ENCODE measurements at regions not wholly inside any gene's neighbourhood (a gene's known extent, or its start where the extent isn't known, plus 50 kb on each side); places are given as distances from the start of the nearest gene placed in this dataset.

- DNase-seq (ENCODE audit: insufficient read length, low spot score, missing footprints), result no peak
- no peak for TF ChIP-seq CTCF (IDR thresholded peaks at IDR 0.05; ENCODE audit: extremely low read depth, low read depth, low read length)
- H2AFZ ChIP-seq (ENCODE audit: low read length), result no peak overlapping the region
Measured at GRCh38 chr13:55190996-55191395, 1949.7 kb upstream of the PRR20A start.

GRCh38 chr13:55199134-55199533, 1941.6 kb upstream of the PRR20A start:
- H3K79me2 ChIP-seq (ENCODE audit: insufficient read depth, low read length), result no peaks in the 10 kb centered on the region
- H3K4me3 ChIP-seq (ENCODE audit: insufficient read depth, low read length), result no peak overlapping the region
- no peaks in the 10 kb centered on the region for H3K36me3 ChIP-seq (ENCODE audit: insufficient read depth, low read length)
- H2AFZ ChIP-seq (ENCODE audit: low read length), result no peak overlapping the region
- TF ChIP-seq CTCF (IDR thresholded peaks at IDR 0.05; ENCODE audit: extremely low read depth, low read depth, low read length), result no peak
- no peak overlapping the region for H3K27ac ChIP-seq (ENCODE audit: low read depth, low read length)
- H4K20me1 ChIP-seq (ENCODE audit: insufficient read depth, low read length), result no peaks in the 10 kb centered on the region
- H3K9me3 ChIP-seq (ENCODE audit: low read depth, low read length), result no peaks in the 10 kb centered on the region
- no peak for DNase-seq (ENCODE audit: insufficient read length, low spot score, missing footprints)
- no peak overlapping the region for H3K4me2 ChIP-seq (ENCODE audit: insufficient read depth, low read length)
- H3K27me3 ChIP-seq (ENCODE audit: insufficient read depth, low read length), result no peaks in the 10 kb centered on the region
- no peaks in the 10 kb centered on the region for H3K4me1 ChIP-seq (ENCODE audit: insufficient read depth, low read length)

More at GRCh38 chr13:55190996-55191395, 1949.7 kb upstream of the PRR20A start:
- no peaks in the 10 kb centered on the region for H3K79me2 ChIP-seq (ENCODE audit: insufficient read depth, low read length)
- no peak overlapping the region for H3K27ac ChIP-seq (ENCODE audit: low read depth, low read length)
- no peak overlapping the region for H3K4me3 ChIP-seq (ENCODE audit: insufficient read depth, low read length)
- H3K36me3 ChIP-seq (ENCODE audit: insufficient read depth, low read length), result no peaks in the 10 kb centered on the region
- no peaks in the 10 kb centered on the region for H3K4me1 ChIP-seq (ENCODE audit: insufficient read depth, low read length)
- no peak overlapping the region for H3K4me2 ChIP-seq (ENCODE audit: insufficient read depth, low read length)
- H3K27me3 ChIP-seq (ENCODE audit: insufficient read depth, low read length), result no peaks in the 10 kb centered on the region
- no peaks in the 10 kb centered on the region for H3K9me3 ChIP-seq (ENCODE audit: low read depth, low read length)
- H4K20me1 ChIP-seq (ENCODE audit: insufficient read depth, low read length), result no peaks in the 10 kb centered on the region

GRCh38 chr13:55214841-55215345, 1925.8 kb upstream of the PRR20A start:
- Histone ChIP-seq H3K27me3 (ENCODE audit: insufficient read depth, low read length) (no peaks in the 10 kb centered on the region), H2AFZ (ENCODE audit: low read length) (no peak overlapping the region), H3K4me3 (ENCODE audit: insufficient read depth, low read length) (no peak overlapping the region), H3K79me2 (ENCODE audit: insufficient read depth, low read length) (no peaks in the 10 kb centered on the region), H4K20me1 (ENCODE audit: insufficient read depth, low read length) (no peaks in the 10 kb centered on the region), H3K4me1 (ENCODE audit: insufficient read depth, low read length) (no peaks in the 10 kb centered on the region), H3K27ac (ENCODE audit: low read depth, low read length) (no peak overlapping the region), H3K9me3 (ENCODE audit: low read depth, low read length) (no peaks in the 10 kb centered on the region), H3K36me3 (ENCODE audit: insufficient read depth, low read length) (no peaks in the 10 kb centered on the region), H3K4me2 (ENCODE audit: insufficient read depth, low read length) (no peak overlapping the region)
- TF ChIP-seq CTCF (IDR thresholded peaks at IDR 0.05; ENCODE audit: extremely low read depth, low read depth, low read length), result no peak
- no peak for DNase-seq (ENCODE audit: insufficient read length, low spot score, missing footprints)

GRCh38 chr13:55219538-55219937, 1921.2 kb upstream of the PRR20A start:
- DNase-seq (ENCODE audit: insufficient read length, low spot score, missing footprints), result no peak
- Histone ChIP-seq H3K9me3 (ENCODE audit: low read depth, low read length) (no peaks in the 10 kb centered on the region), H3K36me3 (ENCODE audit: insufficient read depth, low read length) (no peaks in the 10 kb centered on the region), H3K4me2 (ENCODE audit: insufficient read depth, low read length) (no peak overlapping the region), H3K27me3 (ENCODE audit: insufficient read depth, low read length) (no peaks in the 10 kb centered on the region), H3K4me3 (ENCODE audit: insufficient read depth, low read length) (no peak overlapping the region), H3K79me2 (ENCODE audit: insufficient read depth, low read length) (no peaks in the 10 kb centered on the region), H4K20me1 (ENCODE audit: insufficient read depth, low read length) (no peaks in the 10 kb centered on the region), H3K4me1 (ENCODE audit: insufficient read depth, low read length) (no peaks in the 10 kb centered on the region), H3K27ac (ENCODE audit: low read depth, low read length) (no peak overlapping the region), H2AFZ (ENCODE audit: low read length) (no peak overlapping the region)
- no peak for TF ChIP-seq CTCF (IDR thresholded peaks at IDR 0.05; ENCODE audit: extremely low read depth, low read depth, low read length)

All from osteoblast (primary cell).